ENCODE measurements at regions not wholly inside any gene's neighbourhood (a gene's known extent, or its start where the extent isn't known, plus 50 kb on each side); places are given as distances from the start of the nearest gene placed in this dataset.

- H4K20me1 ChIP-seq (ENCODE audit: insufficient read depth), result no peaks in the 10 kb centered on the region
- no peaks in the 10 kb centered on the region for H3K9me3 ChIP-seq (ENCODE audit: insufficient read depth, low read depth)
- H3K4me2 ChIP-seq, result no peak overlapping the region
- no peak for TF ChIP-seq EZH2 (IDR thresholded peaks at IDR 0.05; ENCODE audit: low read depth)
- TF ChIP-seq, protein P1, sequence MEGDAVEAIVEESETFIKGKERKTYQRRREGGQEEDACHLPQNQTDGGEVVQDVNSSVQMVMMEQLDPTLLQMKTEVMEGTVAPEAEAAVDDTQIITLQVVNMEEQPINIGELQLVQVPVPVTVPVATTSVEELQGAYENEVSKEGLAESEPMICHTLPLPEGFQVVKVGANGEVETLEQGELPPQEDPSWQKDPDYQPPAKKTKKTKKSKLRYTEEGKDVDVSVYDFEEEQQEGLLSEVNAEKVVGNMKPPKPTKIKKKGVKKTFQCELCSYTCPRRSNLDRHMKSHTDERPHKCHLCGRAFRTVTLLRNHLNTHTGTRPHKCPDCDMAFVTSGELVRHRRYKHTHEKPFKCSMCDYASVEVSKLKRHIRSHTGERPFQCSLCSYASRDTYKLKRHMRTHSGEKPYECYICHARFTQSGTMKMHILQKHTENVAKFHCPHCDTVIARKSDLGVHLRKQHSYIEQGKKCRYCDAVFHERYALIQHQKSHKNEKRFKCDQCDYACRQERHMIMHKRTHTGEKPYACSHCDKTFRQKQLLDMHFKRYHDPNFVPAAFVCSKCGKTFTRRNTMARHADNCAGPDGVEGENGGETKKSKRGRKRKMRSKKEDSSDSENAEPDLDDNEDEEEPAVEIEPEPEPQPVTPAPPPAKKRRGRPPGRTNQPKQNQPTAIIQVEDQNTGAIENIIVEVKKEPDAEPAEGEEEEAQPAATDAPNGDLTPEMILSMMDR (conservative IDR thresholded peaks at IDR 0.05), result no peak
- H2AFZ ChIP-seq, result no peak overlapping the region
- no peak overlapping the region for H3K4me3 ChIP-seq
- H3K27me3 ChIP-seq (ENCODE audit: insufficient read depth, low read depth), result no peaks in the 10 kb centered on the region
- no peaks in the 10 kb centered on the region for H3K36me3 ChIP-seq (ENCODE audit: low read depth)
- no peaks in the 10 kb centered on the region for H3F3A ChIP-seq (ENCODE audit: insufficient read depth, low read depth)
- no peak overlapping the region for H3K27ac ChIP-seq
- DNase-seq, result no peak
- no peaks in the 10 kb centered on the region for H3K9me2 ChIP-seq (ENCODE audit: insufficient read depth)
- ChIA-PET CTCF (no interaction called here), POLR2A (ENCODE audit: unreplicated experiment) (no interaction called here)
- intact Hi-C loops (cut with micrococcal nuclease; ENCODE audit: unreplicated experiment), result no loop called here
- no peaks in the 10 kb centered on the region for H3K79me2 ChIP-seq (ENCODE audit: low read depth)
- H3K4me1 ChIP-seq (replicated peaks; ENCODE audit: insufficient read depth), result no peaks in the 10 kb centered on the region
- no TSS peak for BruUV-seq (replicated peaks)
Measured at GRCh38 chr1:14215151-14215550, 383.3 kb upstream of the KAZN start.

DNA sequence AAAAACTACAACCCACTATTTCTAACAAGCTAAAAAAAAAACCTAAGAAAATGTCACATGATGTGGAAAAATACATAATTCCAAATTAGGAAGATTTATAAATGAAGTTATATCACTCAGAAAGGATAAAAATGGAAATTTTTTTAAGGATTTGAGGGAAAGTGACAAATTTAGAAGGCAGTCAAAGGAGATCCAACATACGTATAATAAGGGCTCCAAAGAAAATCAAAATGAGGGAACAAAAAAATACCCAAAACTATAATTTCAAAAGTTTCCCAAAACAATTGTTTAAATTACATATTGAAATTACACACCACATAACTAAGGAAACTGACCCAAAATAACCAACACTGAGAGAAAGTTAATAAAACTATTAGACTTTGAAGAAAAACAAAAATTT lies 381.1 kb upstream of the KAZN start:
- POLR2A ChIA-PET (ENCODE audit: unreplicated experiment), result no interaction called here
- no peaks in the 10 kb centered on the region for H3K27me3 ChIP-seq (ENCODE audit: insufficient read depth, low read depth)
- CTCF ChIA-PET, result no interaction called here
- H2AFZ ChIP-seq, result no peak overlapping the region
- H3K9me2 ChIP-seq (ENCODE audit: insufficient read depth), result no peaks in the 10 kb centered on the region
- no peak overlapping the region for H3K4me3 ChIP-seq
- DNase-seq, result no peak
- H3K9me3 ChIP-seq (ENCODE audit: insufficient read depth, low read depth), result no peaks in the 10 kb centered on the region
- no peaks in the 10 kb centered on the region for H3K4me1 ChIP-seq (replicated peaks; ENCODE audit: insufficient read depth)
- intact Hi-C loops (cut with micrococcal nuclease; ENCODE audit: unreplicated experiment), result no loop called here
- no TSS peak for BruUV-seq (replicated peaks)
- H3K36me3 ChIP-seq (ENCODE audit: low read depth), result no peaks in the 10 kb centered on the region
- no peaks in the 10 kb centered on the region for H3K79me2 ChIP-seq (ENCODE audit: low read depth)
- no peaks in the 10 kb centered on the region for H4K20me1 ChIP-seq (ENCODE audit: insufficient read depth)
- H3K27ac ChIP-seq, result no peak overlapping the region
- H3K4me2 ChIP-seq, result no peak overlapping the region
- no peaks in the 10 kb centered on the region for H3F3A ChIP-seq (ENCODE audit: insufficient read depth, low read depth)
- TF ChIP-seq EZH2 (IDR thresholded peaks at IDR 0.05; ENCODE audit: low read depth), result no peak
- TF ChIP-seq, protein P1 (conservative IDR thresholded peaks at IDR 0.05), result no peak

- H2AFZ ChIP-seq, result no peak overlapping the region
- no peaks in the 10 kb centered on the region for H4K20me1 ChIP-seq (ENCODE audit: insufficient read depth)
- no peak for DNase-seq
- H3K79me2 ChIP-seq (ENCODE audit: low read depth), result no peaks in the 10 kb centered on the region
- CTCF ChIA-PET, result no interaction called here
- no peak overlapping the region for H3K4me2 ChIP-seq
- H3K4me1 ChIP-seq (replicated peaks; ENCODE audit: insufficient read depth), result no peaks in the 10 kb centered on the region
- intact Hi-C loops (cut with micrococcal nuclease; ENCODE audit: unreplicated experiment), result no loop called here
- H3K4me3 ChIP-seq, result no peak overlapping the region
- H3K9me3 ChIP-seq (ENCODE audit: insufficient read depth, low read depth), result no peaks in the 10 kb centered on the region
- no peaks in the 10 kb centered on the region for H3K9me2 ChIP-seq (ENCODE audit: insufficient read depth)
- H3F3A ChIP-seq (ENCODE audit: insufficient read depth, low read depth), result no peaks in the 10 kb centered on the region
- no peaks in the 10 kb centered on the region for H3K27me3 ChIP-seq (ENCODE audit: insufficient read depth, low read depth)
- no TSS peak for BruUV-seq (replicated peaks)
- H3K27ac ChIP-seq, result no peak overlapping the region
- POLR2A ChIA-PET (ENCODE audit: unreplicated experiment), result no interaction called here
- no peaks in the 10 kb centered on the region for H3K36me3 ChIP-seq (ENCODE audit: low read depth)
- TF ChIP-seq, protein P1 (conservative IDR thresholded peaks at IDR 0.05), result no peak
- TF ChIP-seq EZH2 (IDR thresholded peaks at IDR 0.05; ENCODE audit: low read depth), result no peak
Measured at GRCh38 chr1:14220324-14220723, 378.2 kb upstream of the KAZN start.

Measured in PC-9 (cell line).